Calu3 (cell line): ENCODE measurements at regions not wholly inside any gene's neighbourhood (a gene's known extent, or its start where the extent isn't known, plus 50 kb on each side); places are given as distances from the start of the nearest gene placed in this dataset.

ENCODE experiments used
- BruUV-seq: library from RNA; stranded (reverse); fragments of 400-500 nt; replicated peaks from 2 replicates; lab custom pipeline; 2021; lab: Mats Ljungman, UMichigan
- CTCF ChIA-PET: fragments of 300-600 bp; sonication (Branson Sonifier 250); formaldehyde crosslinking; loops from one replicate; lab custom pipeline; 2022; ENCODE audit warnings: antibody characterized with exemption; lab: Charles Lee
- DNase-seq: peaks from one replicate; pipeline ENCODE4 v3.0.0; 2022
- H3K27ac Mint-ChIP-seq: one replicate; pipeline ENCODE4 v1.8.0; 2022; ENCODE audit warnings: mixed read lengths; ENCODE audit not compliant: unreplicated experiment
- H3K27me3 Mint-ChIP-seq: one replicate; pipeline ENCODE4 v1.8.0; 2022; ENCODE audit warnings: mixed read lengths; ENCODE audit not compliant: unreplicated experiment
- H3K36me3 Mint-ChIP-seq: one replicate; pipeline ENCODE4 v1.8.0; 2022; ENCODE audit warnings: mild to moderate bottlenecking, moderate library complexity, mixed read lengths; ENCODE audit not compliant: insufficient read depth, unreplicated experiment
- H3K4me1 Mint-ChIP-seq: one replicate; pipeline ENCODE4 v1.8.0; 2022; ENCODE audit warnings: mild to moderate bottlenecking, low read depth, mixed read lengths; ENCODE audit not compliant: unreplicated experiment
- H3K4me3 Mint-ChIP-seq: one replicate; pipeline ENCODE4 v1.8.0; 2022; ENCODE audit warnings: mild to moderate bottlenecking, low read depth, moderate library complexity, mixed read lengths; ENCODE audit not compliant: unreplicated experiment
- H3K9me3 Mint-ChIP-seq: one replicate; pipeline ENCODE4 v1.8.0; 2022; ENCODE audit warnings: low read depth, mixed read lengths; ENCODE audit not compliant: unreplicated experiment
- CTCF ChIP-seq: fragments of 200-600 bp; IDR thresholded peaks from one replicate; pipeline ENCODE4 v1.8.0; 2022; ENCODE audit warnings: antibody characterized with exemption; ENCODE audit not compliant: unreplicated experiment
- intact Hi-C: fragments of 100-400 bp; cut with micrococcal nuclease; formaldehyde crosslinking; loops from one replicate; pipeline ENCODE4 v1.10.0; 2022; ENCODE audit not compliant: unreplicated experiment

DNA sequence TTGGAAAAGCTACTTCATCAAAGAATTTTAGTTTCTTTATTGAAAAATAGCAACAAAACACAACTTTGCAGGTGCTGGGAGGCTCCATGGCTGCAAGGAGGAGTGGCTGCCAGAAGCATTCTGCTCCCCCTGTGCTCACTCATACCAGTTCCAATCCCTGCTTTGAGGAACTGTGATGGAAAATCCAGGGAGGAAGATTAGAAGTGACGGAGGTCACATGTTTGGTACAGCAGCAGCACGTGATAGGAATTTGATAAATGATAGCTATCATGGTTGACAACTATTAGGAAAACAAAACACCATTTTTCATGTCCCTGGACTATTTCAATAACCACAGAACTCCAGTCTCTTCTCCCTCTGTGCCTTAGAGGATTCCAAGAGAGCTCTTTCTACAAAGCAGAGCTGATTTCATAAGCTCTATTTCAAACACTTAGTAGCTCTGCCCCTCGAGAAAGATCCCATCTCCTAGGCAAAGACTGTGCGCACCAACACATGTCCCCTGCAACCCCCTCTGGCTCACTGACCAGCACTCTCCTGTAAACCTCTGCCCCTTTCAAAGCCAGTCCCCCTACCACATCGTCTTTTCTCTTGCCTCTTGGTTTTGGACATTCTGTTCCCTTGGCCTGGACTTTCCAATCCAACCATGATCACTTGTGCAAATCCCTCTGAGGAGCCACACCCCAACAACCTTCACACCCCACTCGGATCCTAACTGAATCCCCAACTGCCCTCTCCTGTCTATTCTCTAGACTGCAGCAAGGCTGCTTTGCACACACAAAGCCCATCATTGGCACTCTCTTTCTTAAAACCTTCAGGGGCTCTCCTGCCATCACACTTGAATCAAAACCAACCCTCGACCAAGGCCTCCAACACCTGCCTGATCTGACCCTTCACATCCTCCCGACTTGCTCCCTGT lies 352.4 kb upstream of the PKDCC start:
- Mint-ChIP-seq H3K36me3 (no peaks in the 10 kb centered on the region), H3K27ac (no peak overlapping the region), H3K9me3 (no peaks in the 10 kb centered on the region), H3K4me3 (no peak overlapping the region), H3K27me3 (peaks cover 18% of the 10 kb centered on the region), H3K4me1 (no peaks in the 10 kb centered on the region)
- BruUV-seq = no TSS peak
- intact Hi-C loops = loop anchor here (5.0 to 10.0 kb wide), 3 partner anchors 87 to 1781 kb away; no protein-coding TSS in a partner anchor
- CTCF ChIA-PET = interaction anchor here (0.5 to 1.0 kb wide), 3 partner anchors 47 to 574 kb away, joined by 3 to 4 read pairs (median 3); no protein-coding TSS in a partner anchor
- no peak for DNase-seq
- no peak for TF ChIP-seq CTCF

GRCh38 chr2:41697389-41697788 lies 350.4 kb upstream of the PKDCC start:
- CTCF ChIA-PET = interaction anchor here (0.6 kb wide), 1 partner anchor 30 kb away, joined by 8 read pairs; no protein-coding TSS in a partner anchor
- BruUV-seq = no TSS peak
- no peaks in the 10 kb centered on the region for H3K4me1 Mint-ChIP-seq
- TF ChIP-seq CTCF = no peak
- no peaks in the 10 kb centered on the region for H3K36me3 Mint-ChIP-seq
- H3K27me3 Mint-ChIP-seq = peaks cover 21% of the 10 kb centered on the region
- no peak overlapping the region for H3K27ac Mint-ChIP-seq
- intact Hi-C loops = loop anchor here (5.0 to 10.0 kb wide), 3 partner anchors 85 to 1783 kb away; no protein-coding TSS in a partner anchor
- no peak for DNase-seq
- H3K9me3 Mint-ChIP-seq = no peaks in the 10 kb centered on the region
- no peak overlapping the region for H3K4me3 Mint-ChIP-seq

- H3K27ac Mint-ChIP-seq = no peak overlapping the region
- no peaks in the 10 kb centered on the region for H3K4me1 Mint-ChIP-seq
- H3K9me3 Mint-ChIP-seq = no peaks in the 10 kb centered on the region
- no TSS peak for BruUV-seq
- intact Hi-C loops = loop anchor here (1.0 to 10.0 kb wide), 4 partner anchors 83 to 1784 kb away; no protein-coding TSS in a partner anchor
- TF ChIP-seq CTCF = peak; percentile 69
- CTCF ChIA-PET = interaction anchor here (0.8 to 1.4 kb wide), 4 partner anchors 11 to 1785 kb away, joined by 3 to 8 read pairs (median 6); no protein-coding TSS in a partner anchor
- DNase-seq = peak; percentile 39
- H3K27me3 Mint-ChIP-seq = peaks cover 21% of the 10 kb centered on the region
- no peak overlapping the region for H3K4me3 Mint-ChIP-seq
- H3K36me3 Mint-ChIP-seq = no peaks in the 10 kb centered on the region
These were observed 349.0 kb upstream of the PKDCC start for GRCh38 chr2:41698678-41699422.

- Mint-ChIP-seq H3K4me1 (no peaks in the 10 kb centered on the region), H3K36me3 (no peaks in the 10 kb centered on the region), H3K9me3 (no peaks in the 10 kb centered on the region), H3K27ac (no peak overlapping the region), H3K4me3 (no peak overlapping the region), H3K27me3 (peaks cover 13% of the 10 kb centered on the region)
- CTCF ChIA-PET = no interaction called here
- no peak for DNase-seq
- intact Hi-C loops = no loop called here
- no peak for TF ChIP-seq CTCF
- BruUV-seq = no TSS peak
These were observed 346.6 kb upstream of the PKDCC start for GRCh38 chr2:41701231-41701630.
